NK-92 (cell line): ENCODE measurements at regions not wholly inside any gene's neighbourhood (a gene's known extent, or its start where the extent isn't known, plus 50 kb on each side); places are given as distances from the start of the nearest gene placed in this dataset.
"Not testable (repeated sequence)": the region's sequence is repeated elsewhere in the genome, so short reads cannot be mapped to it uniquely, and the experiment has no call there.

Experiments used
- DNase-seq: peaks from one replicate; lab custom pipeline; 2025; ENCODE audit not compliant: unreplicated experiment; lab: John Stamatoyannopoulos, UW

DNA sequence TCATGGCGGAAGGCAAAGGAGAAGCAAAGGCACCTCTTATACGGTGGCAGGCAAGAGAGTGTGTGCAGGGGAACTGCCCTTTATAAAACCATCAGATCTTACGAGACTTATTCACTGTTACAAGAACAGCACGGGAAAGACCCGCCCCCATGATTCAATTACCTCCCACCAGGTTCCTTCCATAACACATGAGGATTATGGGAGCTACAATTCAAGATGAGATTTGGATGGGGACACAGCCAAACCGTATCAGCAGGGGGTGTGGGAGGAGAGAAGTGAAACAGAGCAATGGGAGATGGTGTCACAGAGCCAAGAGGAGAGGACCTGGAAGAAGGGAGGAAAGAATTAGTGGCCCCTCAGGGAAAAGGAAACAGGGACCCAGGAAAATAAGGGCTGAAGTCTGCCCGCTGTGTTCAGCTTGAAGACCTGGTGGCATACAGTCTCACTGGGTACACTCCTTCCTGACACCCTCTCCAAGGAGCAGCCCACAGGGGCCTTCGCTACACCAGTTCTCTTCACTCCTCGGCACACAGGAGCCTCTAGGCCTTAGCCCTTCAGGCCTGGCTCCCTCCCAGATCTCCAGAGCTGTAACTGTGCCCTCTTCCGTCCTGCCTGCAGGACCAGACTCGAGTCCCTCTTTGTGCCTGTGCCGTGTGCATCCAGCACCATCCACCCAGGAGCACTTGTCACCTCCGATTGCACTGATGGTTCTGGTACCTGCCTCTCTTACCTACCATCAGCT, 262.1 kb downstream of the EIPR1 start:
- DNase-seq: no peak

- no peak for DNase-seq
Measured at GRCh38 chr2:3114406-3115185, 263.0 kb downstream of the EIPR1 start.

- no peak for DNase-seq
Measured at GRCh38 chr2:3113769-3114168, 263.8 kb downstream of the EIPR1 start.

DNA sequence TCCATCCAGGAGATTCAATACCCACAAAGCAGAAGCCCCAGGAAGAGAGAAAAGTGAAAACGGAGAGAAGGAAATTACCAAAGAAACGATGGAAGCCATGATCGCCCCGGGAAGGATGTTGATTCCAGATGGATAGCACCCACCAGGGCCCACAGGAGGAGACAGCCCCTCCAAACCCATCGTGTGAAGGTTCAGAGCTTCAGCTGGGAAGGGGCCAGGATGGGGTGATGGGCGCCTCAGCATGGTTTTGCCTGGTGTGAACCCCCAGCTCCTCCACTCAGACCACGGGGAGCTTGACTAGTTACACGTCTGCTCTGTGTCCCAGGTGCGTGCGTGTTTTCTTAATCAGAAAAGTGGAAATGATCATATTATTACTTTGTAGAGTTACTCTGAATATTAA, 264.5 kb downstream of the EIPR1 start:
- no peak for DNase-seq

DNA sequence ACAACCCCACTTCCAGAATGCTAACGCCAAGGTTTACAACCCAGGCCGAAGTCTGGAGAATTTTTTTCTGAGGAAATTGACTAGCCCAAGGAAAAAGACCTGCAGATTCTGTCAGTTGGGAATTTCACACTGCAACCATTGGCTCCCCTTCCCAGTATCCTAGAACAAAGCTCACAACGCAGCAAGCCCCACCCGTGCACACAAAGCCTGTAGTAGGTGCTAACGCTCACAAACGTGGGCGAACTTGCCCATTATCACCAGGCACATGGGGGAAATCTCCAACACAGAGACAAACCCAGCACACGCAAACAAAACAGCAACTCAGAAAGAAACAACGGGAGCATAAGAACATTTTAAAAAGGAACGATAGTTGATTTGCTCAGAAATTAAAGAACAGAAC, 265.1 kb downstream of the EIPR1 start:
- DNase-seq: no peak

- no peak for DNase-seq
Measured at GRCh38 chr2:3112131-3112530, 265.5 kb downstream of the EIPR1 start.

DNA sequence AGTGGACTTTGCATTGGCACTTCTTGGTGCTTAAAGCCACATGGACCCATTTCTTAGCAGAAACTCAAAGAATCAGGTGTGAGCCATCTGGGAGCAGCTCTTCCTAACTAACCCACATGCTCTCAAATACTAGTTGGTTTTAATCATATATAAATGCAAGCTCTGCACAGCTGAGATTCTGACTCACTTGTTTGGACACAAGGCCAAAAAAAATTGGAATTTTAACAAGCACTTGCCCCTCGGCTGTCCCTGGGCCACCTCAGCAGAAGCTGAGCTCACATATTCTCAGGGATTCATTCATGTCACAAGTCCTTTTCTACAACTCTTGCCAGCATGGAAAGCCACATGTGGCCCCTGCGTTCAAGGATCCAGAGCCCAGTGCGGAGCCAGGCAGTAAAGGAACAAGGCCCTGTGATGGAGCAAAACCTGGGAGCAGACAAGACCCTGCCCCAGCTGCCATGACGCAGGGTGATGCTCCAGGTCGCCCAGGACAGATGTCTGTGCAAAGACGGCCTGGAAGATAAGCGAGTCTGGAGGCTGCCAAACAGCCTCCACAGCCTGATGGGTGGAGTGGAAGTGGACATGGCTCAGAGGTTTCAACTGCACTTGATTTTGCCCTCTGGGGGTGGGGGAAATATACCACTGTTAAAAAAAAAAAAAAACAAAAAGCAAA, 266.5 kb downstream of the EIPR1 start:
- no peak for DNase-seq

DNA sequence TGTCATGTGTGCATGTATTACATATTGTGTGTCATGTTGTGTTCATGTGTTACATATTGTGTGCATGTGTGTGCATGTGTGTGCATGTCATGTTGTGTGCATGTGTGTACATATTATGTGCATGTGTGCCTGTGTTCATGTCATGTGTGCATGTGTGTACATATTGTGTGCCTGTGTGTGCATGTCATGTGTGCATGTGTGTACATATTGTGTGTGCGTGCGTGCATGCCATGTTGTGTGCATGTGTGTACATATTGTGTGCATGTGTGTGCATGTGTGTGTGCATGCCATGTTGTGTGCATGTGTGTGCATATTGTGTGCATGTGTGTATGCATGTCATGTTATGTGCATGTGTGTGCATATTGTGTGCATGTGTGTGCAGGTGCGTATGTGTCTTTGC, 267.1 kb downstream of the EIPR1 start:
- DNase-seq: no peak

DNA sequence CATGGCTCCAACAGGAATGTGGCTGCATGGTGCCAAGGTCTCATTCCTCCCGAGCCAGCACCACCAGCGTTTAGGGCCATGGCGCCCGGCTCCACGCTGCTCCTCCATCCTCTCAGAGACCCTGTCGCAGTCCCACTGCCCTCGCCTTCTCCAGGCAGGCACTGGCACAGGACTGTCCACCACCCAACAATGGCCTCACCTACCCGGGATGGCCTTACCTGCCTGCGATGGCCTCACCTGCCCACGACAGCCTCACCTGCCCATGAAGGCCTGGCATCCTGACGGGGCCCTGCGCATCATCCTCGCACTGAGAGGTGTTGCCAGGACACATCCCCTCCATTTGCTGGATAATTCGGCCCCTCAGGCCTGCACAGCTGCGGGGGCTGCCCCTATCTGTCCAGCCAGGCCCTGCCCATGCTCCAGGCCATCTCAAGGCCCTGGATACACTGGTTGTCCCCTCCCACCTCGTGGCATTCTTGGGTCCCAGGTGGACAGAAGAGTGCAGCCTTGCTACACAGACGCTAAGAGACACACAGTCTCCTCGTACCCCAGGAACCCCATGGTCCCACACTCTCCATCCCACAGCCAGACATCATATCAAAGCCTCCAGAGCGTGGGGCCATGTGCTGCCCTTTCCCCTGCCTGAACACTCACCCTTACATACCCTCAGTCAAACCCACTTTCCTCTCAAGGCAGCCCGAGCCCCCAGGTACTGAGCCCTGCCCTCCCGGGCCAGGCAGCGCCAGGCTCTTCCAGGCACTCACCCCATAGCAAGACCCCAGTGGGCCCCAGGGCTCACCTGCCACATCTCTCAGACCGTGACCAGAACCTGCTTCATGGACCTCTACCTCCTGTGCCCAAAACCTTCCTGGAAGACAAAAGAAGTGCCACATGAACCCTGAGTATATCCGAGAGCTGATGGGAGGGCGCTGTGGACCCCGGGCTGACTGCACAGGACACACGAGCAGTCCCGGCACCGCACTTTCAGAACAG, 268.6 kb downstream of the EIPR1 start:
- no peak for DNase-seq

GRCh38 chr2:3108105-3108504, 269.5 kb downstream of the EIPR1 start:
- DNase-seq: no peak

- no peak for DNase-seq
Measured at GRCh38 chr2:3107567-3107966, 270.1 kb downstream of the EIPR1 start.

DNA sequence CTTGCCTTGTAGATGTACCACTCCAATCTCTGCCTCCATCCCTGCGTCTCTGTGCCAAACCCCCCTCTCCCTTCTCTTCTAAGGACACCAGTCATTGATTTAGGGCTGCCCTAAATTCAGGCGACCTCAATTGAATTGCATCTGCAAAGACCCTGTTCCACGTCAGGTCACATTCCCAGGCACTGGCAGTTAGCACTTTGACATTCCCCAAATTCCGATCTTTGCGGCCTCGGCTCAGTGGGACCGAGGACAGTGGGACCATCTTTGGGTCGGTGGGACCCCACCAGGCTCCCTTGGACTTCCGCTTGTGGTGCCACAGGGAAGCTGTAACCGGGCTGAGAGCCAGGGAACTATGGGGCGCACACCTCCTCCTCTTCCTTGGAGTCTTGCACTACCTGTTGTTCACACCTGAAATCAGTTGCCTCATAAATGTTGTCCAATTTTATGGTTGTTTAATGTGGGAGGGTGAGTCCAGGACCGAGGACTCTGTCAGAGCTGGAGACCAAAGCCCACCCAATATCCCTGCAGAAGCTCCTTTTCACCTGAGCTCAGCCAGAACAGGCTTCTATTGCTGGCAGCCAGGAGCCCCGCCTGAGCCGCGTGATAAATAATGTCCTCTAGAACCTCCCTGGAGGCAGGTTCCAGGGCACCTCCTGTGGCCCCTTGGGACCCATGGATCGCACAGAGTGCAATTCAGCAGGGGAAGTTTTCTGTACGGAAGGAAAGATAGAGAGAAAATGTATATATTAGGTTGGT, 271.6 kb downstream of the EIPR1 start:
- no peak for DNase-seq

- DNase-seq: not testable (repeated sequence)
Measured at GRCh38 chr2:3104958-3105813, 272.4 kb downstream of the EIPR1 start.

DNA sequence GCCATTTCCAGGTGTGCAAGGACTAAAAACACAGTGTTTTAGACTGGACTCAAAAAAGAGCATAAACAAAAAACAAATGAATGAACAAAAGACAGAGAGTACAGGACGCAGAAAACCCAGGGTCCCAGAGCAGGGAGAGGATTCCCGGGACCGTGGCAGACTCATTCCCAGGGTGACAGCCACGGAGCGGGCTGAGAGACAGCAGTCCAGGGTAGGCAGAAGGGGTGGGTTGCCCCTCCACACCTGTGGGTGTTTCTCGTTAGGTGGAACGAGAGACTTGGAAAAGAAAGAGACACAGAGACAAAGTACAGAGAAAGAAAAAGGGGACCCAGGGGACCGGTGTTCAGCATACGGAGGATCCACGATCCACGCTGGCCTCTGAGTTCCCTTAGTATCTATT, 273.4 kb downstream of the EIPR1 start:
- DNase-seq: no peak

DNA sequence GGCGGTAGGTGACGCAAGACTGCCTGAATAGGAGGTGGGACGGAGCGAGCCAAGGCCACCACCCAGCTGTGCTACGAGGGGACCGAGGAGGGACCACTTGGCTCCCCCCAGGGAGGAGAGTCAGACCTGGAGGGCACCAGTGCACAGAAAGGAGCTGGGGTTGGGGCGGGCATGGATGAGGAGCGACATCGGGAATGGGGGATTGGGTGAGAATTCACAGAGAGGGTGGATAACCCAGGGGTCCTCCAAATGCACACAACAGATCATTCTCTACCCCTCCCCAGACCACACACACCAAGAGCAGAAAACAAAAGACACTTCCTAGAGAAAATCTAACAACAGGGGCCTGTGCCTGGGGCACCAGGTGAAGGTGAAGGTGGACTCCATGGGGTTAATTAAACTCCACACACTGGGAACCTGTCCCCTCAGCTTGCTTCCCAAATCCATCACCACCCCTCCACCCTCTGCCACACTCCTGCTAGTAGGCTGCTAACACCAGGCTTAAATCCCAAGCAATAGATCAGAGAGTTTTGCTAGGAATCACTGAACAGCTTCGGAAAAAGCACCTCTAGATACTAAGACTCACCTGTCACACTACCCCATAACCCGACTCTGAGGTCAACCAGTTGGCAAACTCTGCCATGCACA, 274.6 kb downstream of the EIPR1 start:
- no peak for DNase-seq

DNA sequence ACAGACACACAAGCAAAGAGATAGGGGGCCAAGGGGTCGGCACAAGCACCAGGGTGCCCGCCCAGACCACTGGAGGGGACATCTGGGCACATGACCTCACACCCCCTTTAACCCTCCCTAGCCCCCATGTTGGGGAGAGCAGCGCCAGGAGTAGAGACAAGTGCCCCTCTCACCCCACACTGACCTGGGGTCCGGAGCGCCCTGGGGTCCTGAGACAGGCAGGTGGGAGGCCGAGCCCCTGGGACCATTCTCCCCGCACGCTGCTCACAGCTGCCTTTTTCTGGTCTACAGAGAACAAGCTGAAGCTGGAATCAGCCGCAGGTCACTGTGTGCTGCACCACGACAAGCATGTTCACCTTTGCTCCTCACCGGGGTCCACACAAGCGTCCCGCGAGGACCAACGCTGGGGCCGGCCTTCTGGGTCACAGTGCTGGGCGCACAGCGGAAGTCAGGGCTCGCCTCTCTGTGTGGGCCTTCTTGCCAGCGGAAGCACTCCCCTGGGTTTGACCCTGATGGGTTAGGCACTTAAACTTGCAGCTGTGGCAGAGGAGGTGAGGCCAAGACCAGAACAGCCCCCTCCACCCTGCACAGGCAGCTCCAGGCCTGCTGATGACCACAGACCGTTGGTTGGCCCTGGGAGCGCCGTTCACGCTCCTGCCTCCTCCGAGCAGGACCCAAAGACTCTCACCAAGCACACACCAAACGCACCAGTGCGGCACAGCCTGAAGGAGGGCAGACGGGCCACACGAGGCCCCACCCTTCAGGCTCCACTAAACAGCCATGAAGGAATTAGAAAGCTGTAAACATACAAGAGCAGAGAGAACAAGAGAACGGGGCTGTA, 275.3 kb downstream of the EIPR1 start:
- DNase-seq: no peak

GRCh38 chr2:3101016-3101942, 276.3 kb downstream of the EIPR1 start:
- DNase-seq: no peak
